T-helper 9 cell (primary cell): ENCODE measurements at regions not wholly inside any gene's neighbourhood (a gene's known extent, or its start where the extent isn't known, plus 50 kb on each side); places are given as distances from the start of the nearest gene placed in this dataset.

Experiments
- DNase-seq: peaks from one replicate; pipeline ENCODE4 v3.0.0-alpha.2; 2020

GRCh38 chr13:107551521-107551920 lies 663.8 kb downstream of the LIG4 start:
- no peak for DNase-seq

GRCh38 chr13:107548338-107548737 lies 667.0 kb downstream of the LIG4 start:
- no peak for DNase-seq

- no peak for DNase-seq
Measured at GRCh38 chr13:107545946-107546502, 669.3 kb downstream of the LIG4 start.

GRCh38 chr13:107534548-107534947 lies 680.8 kb downstream of the LIG4 start:
- no peak for DNase-seq

GRCh38 chr13:107531816-107532215 lies 683.5 kb downstream of the LIG4 start:
- DNase-seq: no peak

- no peak for DNase-seq
Measured at GRCh38 chr13:107531180-107531579, 684.2 kb downstream of the LIG4 start.

GRCh38 chr13:107529035-107529434 lies 686.3 kb downstream of the LIG4 start:
- no peak for DNase-seq

- DNase-seq: no peak
Measured at GRCh38 chr13:107518780-107519179, 696.6 kb downstream of the LIG4 start.

GRCh38 chr13:107518292-107518691 lies 697.0 kb downstream of the LIG4 start:
- no peak for DNase-seq

- no peak for DNase-seq
Measured at GRCh38 chr13:107516517-107516916, 698.8 kb downstream of the LIG4 start.

GRCh38 chr13:107512551-107512950 lies 702.8 kb downstream of the LIG4 start:
- no peak for DNase-seq

- no peak for DNase-seq
Measured at GRCh38 chr13:107497661-107498060, 717.7 kb downstream of the LIG4 start.

GRCh38 chr13:107493266-107493665 lies 722.1 kb downstream of the LIG4 start:
- no peak for DNase-seq

GRCh38 chr13:107482688-107483087 lies 732.6 kb downstream of the LIG4 start:
- no peak for DNase-seq

GRCh38 chr13:107480130-107480529 lies 735.2 kb downstream of the LIG4 start:
- DNase-seq: no peak

- DNase-seq: no peak
Measured at GRCh38 chr13:107477772-107478379, 737.5 kb downstream of the LIG4 start.

- no peak for DNase-seq
Measured at GRCh38 chr13:107475753-107476453, 739.4 kb downstream of the LIG4 start.

GRCh38 chr13:107473253-107473652 lies 742.1 kb downstream of the LIG4 start:
- DNase-seq: no peak

- no peak for DNase-seq
Measured at GRCh38 chr13:107466326-107467099, 748.8 kb downstream of the LIG4 start.

GRCh38 chr13:107462501-107462900 lies 752.8 kb downstream of the LIG4 start:
- DNase-seq: no peak

GRCh38 chr13:107461751-107462150 lies 753.6 kb downstream of the LIG4 start:
- DNase-seq: no peak

GRCh38 chr13:107459430-107459829 lies 755.9 kb downstream of the LIG4 start:
- no peak for DNase-seq

- DNase-seq: no peak
Measured at GRCh38 chr13:107458269-107458668, 757.1 kb downstream of the LIG4 start.

- no peak for DNase-seq
Measured at GRCh38 chr13:107457686-107458085, 757.6 kb downstream of the LIG4 start.
